Panc1 (cell line): ENCODE measurements at regions not wholly inside any gene's neighbourhood (a gene's known extent, or its start where the extent isn't known, plus 50 kb on each side); places are given as distances from the start of the nearest gene placed in this dataset.

Experiments
- ATAC-seq: fragments of 200-7000 bp; cut with Tn5 transposase; 2 replicates; pipeline ENCODE4 v1.9.1; 2020; ENCODE audit warnings: mild to moderate bottlenecking, moderate library complexity
- BruUV-seq: library from RNA; stranded (reverse); fragments of 400-500 nt; replicated peaks from 2 replicates; lab custom pipeline; 2021; lab: Mats Ljungman, UMichigan
- CTCF ChIA-PET: fragments of 300-600 bp; sonication (Branson Sonifier 250); formaldehyde crosslinking; loops from one replicate; lab custom pipeline; 2022; ENCODE audit warnings: antibody characterized with exemption; lab: Charles Lee
- POLR2A ChIA-PET: fragments of 300-600 bp; sonication (Branson Sonifier 250); formaldehyde crosslinking; loops from one replicate; lab custom pipeline; 2022; ENCODE audit warnings: antibody characterized with exemption; lab: Charles Lee
- DNase-seq: peaks from one replicate; pipeline ENCODE4 v3.0.0-alpha.2; 2010; ENCODE audit warnings: low read depth, low spot score
- H3K27ac ChIP-seq: 2 replicates; pipeline ENCODE4 v1.5.1; 2011; ENCODE audit warnings: mild to moderate bottlenecking, low read length, inconsistent platforms
- H3K27me3 ChIP-seq: fragments of 200-500 bp; sonication (Bioruptor generic); 2 replicates; pipeline ENCODE4 v1.6.0; 2014; ENCODE audit warnings: low read length, inconsistent platforms; ENCODE audit not compliant: control insufficient read depth, insufficient read depth
- H3K36me3 ChIP-seq: fragments of 200-500 bp; sonication (Bioruptor generic); 2 replicates; pipeline ENCODE4 v1.5.1; 2014; ENCODE audit warnings: inconsistent platforms, mild to moderate bottlenecking, low read length, moderate library complexity; ENCODE audit not compliant: control insufficient read depth, insufficient read depth
- H3K4me1 ChIP-seq: 2 replicates; pipeline ENCODE4 v1.5.1; 2011; ENCODE audit warnings: inconsistent platforms, mild to moderate bottlenecking, low read length, moderate library complexity; ENCODE audit not compliant: control insufficient read depth, insufficient read depth
- H3K4me3 ChIP-seq, 2 experiments: 2 replicates each; pipeline ENCODE4 v1.5.1; 2011 to 2012; ENCODE audit warnings: low read depth in 2 of 2, low read length in 2 of 2, mild to moderate bottlenecking in 2 of 2, inconsistent platforms in 1 of 2, moderate library complexity in 1 of 2
- H3K9me3 ChIP-seq: fragments of 200-500 bp; sonication (Bioruptor generic); 2 replicates; pipeline ENCODE4 v1.5.1; 2014; ENCODE audit warnings: low read depth, mild to moderate bottlenecking, inconsistent platforms, low read length, moderate library complexity; ENCODE audit not compliant: control insufficient read depth, insufficient read depth
- CTCF ChIP-seq: fragments of 450-650 bp; IDR thresholded peaks from 2 replicates; pipeline ENCODE4 v1.5.1; 2017; ENCODE audit warnings: mild to moderate bottlenecking
- POLR2AphosphoS5 ChIP-seq: IDR thresholded peaks from 2 replicates; pipeline ENCODE4 v1.6.1; 2012; ENCODE audit warnings: mild to moderate bottlenecking, low read depth, low read length, moderate library complexity
- REST ChIP-seq, 2 experiments: IDR thresholded peaks; 2 replicates each; pipeline ENCODE4 v1.6.1; 2011 to 2012; ENCODE audit warnings: low read depth in 2 of 2, control low read depth in 1 of 2, low read length in 1 of 2, mild to moderate bottlenecking in 1 of 2, moderate library complexity in 1 of 2; ENCODE audit not compliant: insufficient read depth in 1 of 2
- SIN3A ChIP-seq: IDR thresholded peaks from 2 replicates; pipeline ENCODE4 v1.6.1; 2012; ENCODE audit warnings: low read depth, mild to moderate bottlenecking, low read length, moderate library complexity, borderline replicate concordance; ENCODE audit not compliant: insufficient read depth
- TCF7L2 ChIP-seq: IDR thresholded peaks from 2 replicates; pipeline ENCODE4 v1.6.1; 2011; ENCODE audit warnings: mild to moderate bottlenecking, low read depth, low read length, inconsistent platforms
- in situ Hi-C: cut with HindIII; loops from 2 replicates; pipeline ENCODE4 v1.10.0; 2016; ENCODE audit warnings: low sequenced_read_pairs, low pct_unique_long_range_greater_than_20kb
- intact Hi-C: fragments of 100-400 bp; cut with micrococcal nuclease; formaldehyde crosslinking; loops from one replicate; pipeline ENCODE4 v1.10.0; 2022; ENCODE audit not compliant: unreplicated experiment

GRCh38 chr7:123401295-123401694 is 133.1 kb downstream of the IQUB start:
- DNase-seq: no peak
- no peaks in the 10 kb centered on the region for H3K4me1 ChIP-seq
- ATAC-seq: no peak
- POLR2A ChIA-PET: no interaction called here
- intact Hi-C loops (no loop called here), in situ Hi-C loops (no loop called here)
- H3K9me3 ChIP-seq: no peaks in the 10 kb centered on the region
- no TSS peak for BruUV-seq
- H3K36me3 ChIP-seq: no peaks in the 10 kb centered on the region
- TF ChIP-seq SIN3A (no peak), REST (IDR thresholded peaks at IDR 0.05; ENCODE audit: insufficient read depth in 1 of 2, low read depth in 2 of 2, low read length in 1 of 2) (no peak), TCF7L2 (no peak), POLR2AphosphoS5 (no peak), CTCF (no peak)
- H3K27me3 ChIP-seq: no peaks in the 10 kb centered on the region
- H3K4me3 ChIP-seq: no peak overlapping the region
- no peak overlapping the region for H3K27ac ChIP-seq
- CTCF ChIA-PET: no interaction called here

- in situ Hi-C loops (no loop called here), intact Hi-C loops (no loop called here)
- no peaks in the 10 kb centered on the region for H3K27me3 ChIP-seq
- no peaks in the 10 kb centered on the region for H3K4me1 ChIP-seq
- no peak for ATAC-seq
- no peak for DNase-seq
- no TSS peak for BruUV-seq
- no peak overlapping the region for H3K4me3 ChIP-seq
- H3K9me3 ChIP-seq: no peaks in the 10 kb centered on the region
- TF ChIP-seq POLR2AphosphoS5: no peak
- TF ChIP-seq SIN3A: no peak
- TF ChIP-seq CTCF: no peak
- no peak for TF ChIP-seq REST (IDR thresholded peaks at IDR 0.05; ENCODE audit: insufficient read depth in 1 of 2, low read depth in 2 of 2, low read length in 1 of 2)
- TF ChIP-seq TCF7L2: no peak
- H3K36me3 ChIP-seq: no peaks in the 10 kb centered on the region
- ChIA-PET CTCF (no interaction called here), POLR2A (no interaction called here)
- no peak overlapping the region for H3K27ac ChIP-seq
Observed at GRCh38 chr7:123400196-123400595, 134.2 kb downstream of the IQUB start.
